A204.1 (cell line): ENCODE measurements at regions not wholly inside any gene's neighbourhood (a gene's known extent, or its start where the extent isn't known, plus 50 kb on each side); places are given as distances from the start of the nearest gene placed in this dataset.
A peak's percentile ranks its signal among the peaks of the same experiment; 100 is the strongest.
"Not testable (repeated sequence)": the region's sequence is repeated elsewhere in the genome, so short reads cannot be mapped to it uniquely, and the experiment has no call there.

Experiments
- FAIRE-seq: peaks from 2 replicates; lab custom pipeline; 2012; peaks lifted over from hg19 to GRCh38; lab: Jason Lieb, UNC

DNA sequence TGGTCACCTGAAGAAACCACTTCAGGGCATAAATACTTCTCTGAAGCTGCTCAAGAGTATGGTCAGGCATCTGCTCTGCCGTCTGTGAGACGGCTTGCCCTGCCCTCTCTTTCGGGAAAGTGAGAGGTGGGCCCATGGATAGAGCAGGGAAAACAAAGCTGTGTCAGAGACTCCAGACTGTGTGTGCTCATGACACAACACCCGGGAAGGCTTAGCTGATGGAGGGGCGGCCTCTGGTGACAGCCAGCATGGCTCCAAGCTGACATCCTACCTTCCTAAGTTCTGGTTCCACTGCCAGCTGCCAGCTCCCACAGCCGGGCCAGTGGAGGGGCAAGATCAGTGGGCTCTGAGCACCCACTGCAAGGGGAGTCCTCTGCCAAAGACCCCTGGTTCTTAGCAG lies 215.3 kb downstream of the ANKRD30B start:
- FAIRE-seq = no peak

DNA sequence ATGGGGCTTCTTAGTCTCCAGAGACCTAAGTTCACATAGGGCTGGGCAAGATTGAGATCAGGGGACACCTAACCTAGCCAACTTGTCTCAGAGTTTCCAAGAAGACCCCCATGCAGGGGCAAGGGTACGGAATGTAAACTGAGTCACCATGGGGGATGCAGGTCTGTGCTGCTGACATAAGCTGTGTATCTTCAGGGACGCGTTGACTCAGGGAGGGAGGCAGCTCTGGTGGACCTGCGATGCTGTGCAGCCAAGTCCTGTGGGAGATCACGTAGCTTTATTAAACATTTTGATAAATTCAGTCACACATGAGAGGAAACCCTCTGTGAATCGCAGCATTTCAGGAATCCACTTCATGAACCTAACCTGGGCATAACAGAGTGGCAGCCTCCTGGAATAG lies 216.0 kb downstream of the ANKRD30B start:
- no peak for FAIRE-seq

DNA sequence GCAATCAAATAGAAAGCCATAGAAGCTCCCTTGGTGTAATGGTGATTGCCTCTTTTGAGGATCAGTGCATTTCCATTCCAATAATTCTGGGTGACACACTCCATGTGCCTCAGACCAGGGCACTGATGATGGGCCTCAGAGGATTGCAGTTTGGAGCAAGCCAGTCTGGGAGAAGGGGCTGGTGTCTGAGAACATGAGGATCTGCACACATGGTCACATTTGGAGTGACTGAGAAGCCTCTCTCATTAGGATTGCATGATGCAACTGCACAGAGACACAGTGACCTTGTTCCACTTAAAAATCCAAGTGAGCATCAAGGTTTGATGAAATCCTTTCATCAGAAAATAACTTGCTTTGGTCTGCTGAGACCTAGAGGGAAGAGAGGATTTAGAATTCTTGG lies 216.4 kb downstream of the ANKRD30B start:
- FAIRE-seq = no peak

DNA sequence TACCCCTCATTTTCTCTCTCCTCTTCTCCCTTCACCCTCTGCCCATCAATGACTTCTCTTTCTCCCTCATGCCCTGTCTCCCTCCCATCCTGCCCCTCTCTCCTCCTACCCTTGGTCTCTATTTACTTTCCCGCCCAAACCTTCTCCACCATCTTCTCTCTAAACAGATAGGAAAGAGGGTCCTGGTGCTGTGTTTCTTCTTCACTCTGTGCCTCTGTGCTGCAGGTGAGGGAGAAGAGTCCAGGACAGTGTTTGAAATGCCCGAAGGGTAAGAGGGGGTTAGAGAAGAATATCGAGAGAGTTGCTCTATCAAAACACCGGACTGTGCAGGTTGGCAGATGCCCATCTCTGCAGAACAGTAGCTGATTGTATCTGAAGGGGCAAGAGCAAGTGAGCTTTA lies 217.0 kb downstream of the ANKRD30B start:
- FAIRE-seq = not testable (repeated sequence)

DNA sequence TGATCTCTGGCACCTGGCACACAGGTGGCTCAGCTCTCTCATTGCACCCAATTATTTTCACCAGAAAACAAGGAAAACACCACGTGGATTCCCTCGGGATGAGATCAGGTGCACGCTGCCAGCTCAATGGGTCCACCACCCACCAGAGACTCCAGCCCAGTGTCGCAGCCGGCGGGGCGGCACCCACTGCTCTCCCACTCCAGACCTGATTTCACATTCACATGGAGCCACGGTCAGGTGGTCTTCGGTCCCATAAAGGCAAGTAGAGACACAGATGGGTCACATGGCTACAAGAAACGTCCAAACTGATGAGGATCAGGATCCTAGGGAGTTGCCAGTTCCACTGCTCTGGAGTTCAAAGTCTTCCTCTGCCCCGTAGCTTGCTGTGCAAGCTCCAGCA lies 217.6 kb downstream of the ANKRD30B start:
- FAIRE-seq = no peak

DNA sequence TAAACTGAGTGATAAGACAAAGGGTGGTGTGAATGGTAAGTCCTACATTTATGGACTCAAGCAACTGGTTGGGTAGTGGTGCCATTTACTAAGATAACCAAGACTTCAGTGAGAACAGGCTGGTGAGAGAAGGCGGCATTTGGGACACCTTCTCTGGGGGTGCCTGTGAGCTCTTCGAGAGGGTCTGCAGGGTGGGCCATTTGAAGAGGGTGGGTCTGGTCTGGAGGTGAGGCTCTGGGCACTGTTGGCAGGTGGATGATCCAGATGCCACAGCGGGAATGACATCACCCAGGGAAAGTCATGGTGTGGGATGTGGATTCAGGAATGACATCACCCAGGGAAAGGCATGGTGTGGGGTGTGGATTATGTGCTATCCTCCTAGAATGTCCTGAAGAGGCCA lies 219.3 kb downstream of the ANKRD30B start:
- not testable (repeated sequence) for FAIRE-seq

DNA sequence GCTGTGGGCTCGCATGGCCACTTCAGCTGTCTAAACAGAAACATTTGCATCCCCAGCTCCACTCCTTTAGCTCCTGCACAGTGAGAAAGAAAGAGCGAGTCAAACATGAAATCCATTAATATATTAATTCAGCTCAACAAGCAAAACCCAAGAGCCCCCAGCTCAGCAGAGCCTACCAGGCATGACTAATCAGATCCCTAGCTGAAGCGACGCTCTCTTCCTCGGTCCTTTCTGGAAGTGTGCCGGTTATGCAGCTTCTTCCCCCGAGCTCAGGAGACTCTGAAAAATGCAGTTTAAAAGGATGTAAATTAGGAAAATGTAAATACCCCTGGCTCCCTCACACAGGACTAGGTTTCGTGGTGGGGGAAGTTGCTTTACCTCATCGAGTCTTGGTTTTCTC lies 221.5 kb downstream of the ANKRD30B start:
- FAIRE-seq = no peak

DNA sequence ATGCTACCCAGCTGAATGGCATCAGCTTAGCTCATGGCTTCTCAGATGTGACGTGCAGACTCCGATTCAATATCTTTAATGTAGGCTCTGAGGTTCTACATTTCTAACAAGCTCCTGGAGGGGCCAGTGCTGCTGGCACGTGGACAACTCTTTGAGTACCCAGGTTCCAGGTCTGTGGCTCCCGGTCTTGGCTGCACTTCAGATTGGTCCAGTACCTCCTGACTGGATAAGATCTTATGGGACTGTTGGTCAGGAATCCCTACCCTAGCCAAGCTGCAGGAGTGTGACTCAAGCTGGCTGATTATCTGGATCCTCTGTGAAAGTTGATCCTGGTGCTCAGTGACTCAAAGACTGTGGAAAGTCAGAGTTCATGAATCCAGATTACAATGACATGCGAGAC lies 222.1 kb downstream of the ANKRD30B start:
- no peak for FAIRE-seq

DNA sequence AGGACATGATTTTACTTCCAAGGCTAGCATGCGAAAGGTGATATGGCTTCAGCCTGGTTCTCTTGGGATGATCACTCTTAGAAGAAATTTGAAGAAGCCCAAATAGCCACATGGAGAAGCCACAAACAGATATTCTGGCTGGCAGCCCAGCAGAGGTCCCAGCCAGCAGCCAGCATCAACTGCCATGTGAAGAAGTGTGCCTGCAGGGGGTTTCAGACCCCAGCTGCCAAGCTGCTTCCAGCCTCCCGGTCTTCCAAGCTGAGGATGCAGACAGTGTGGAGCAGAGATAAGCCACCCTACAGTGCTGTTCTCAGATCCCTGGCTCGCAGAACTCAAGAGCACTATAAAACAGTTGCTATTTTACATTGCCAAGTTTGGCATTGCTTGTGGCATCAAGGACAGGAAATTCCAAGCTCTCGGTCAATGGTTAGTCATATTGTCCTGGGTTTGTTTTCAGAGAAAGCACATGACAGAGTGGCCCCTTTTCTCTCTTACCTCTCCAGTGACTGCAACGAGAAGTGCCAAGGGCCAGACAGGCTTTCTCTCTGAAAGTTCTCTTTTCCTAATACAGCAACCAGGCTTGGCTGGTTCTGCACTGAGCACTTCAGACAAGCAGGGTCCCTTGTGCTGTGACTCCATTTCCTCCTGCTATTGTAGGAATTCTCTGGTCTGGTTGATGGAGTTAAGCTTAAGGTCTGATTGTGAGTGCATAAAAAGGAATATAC lies 223.7 kb downstream of the ANKRD30B start:
- FAIRE-seq = no peak

DNA sequence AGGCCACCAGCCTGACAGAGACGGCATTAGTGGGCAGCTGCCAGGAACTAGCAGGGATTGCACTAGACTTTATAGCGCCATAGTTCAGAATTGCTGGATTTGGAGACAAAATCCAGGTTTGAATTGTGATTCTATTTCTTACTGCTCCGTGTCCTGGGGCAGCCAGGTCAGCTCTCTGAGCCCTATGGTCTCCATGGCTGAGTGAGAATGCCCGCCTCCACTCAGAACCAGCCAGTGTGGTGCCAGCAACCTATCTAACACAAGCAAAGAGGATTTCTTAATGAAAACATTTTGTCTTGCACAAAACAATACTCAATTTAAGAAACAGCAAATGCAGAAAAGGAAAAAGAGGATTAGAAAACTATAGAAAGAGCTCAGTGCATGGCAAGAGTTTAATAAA lies 225.4 kb downstream of the ANKRD30B start:
- FAIRE-seq = not testable (repeated sequence)

DNA sequence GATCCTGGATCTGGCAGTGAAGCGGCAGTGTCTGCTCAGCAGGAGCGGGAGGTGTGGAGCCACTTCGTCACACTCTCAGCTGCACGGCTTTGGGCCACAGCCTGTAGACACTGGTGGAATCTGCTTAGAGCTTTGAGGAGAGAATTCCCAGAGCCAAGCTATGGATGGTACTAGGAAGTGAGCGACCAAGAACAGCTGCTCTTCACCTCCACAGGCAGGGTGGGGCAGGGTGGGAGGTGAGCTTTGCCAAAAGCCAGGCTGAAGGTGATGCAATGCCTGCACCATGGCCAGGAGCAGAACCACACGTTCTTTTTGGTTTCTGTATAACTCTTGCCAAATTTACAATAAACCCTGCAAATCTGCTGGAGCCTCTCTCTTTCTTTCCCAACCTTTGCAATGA lies 226.1 kb downstream of the ANKRD30B start:
- no peak for FAIRE-seq

DNA sequence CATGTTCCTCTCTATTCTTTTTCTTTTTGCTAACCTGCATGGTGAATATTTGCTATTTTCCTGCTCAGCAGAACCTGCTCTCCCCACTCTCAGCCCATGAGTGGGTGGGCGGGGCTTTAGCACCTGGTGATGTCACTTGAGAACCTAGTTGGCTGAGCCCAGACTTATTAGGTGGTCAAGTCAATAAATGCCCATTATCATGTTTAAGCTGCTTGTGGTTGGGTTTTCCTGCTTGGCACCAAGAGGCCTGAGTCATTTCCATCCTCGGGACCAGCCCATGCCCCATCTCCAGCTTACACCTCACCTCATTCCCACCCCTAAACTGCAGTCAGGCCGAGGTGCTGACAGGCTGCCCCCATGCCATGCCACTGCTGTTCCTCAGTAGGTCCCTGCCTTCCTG lies 226.6 kb downstream of the ANKRD30B start:
- no peak for FAIRE-seq

DNA sequence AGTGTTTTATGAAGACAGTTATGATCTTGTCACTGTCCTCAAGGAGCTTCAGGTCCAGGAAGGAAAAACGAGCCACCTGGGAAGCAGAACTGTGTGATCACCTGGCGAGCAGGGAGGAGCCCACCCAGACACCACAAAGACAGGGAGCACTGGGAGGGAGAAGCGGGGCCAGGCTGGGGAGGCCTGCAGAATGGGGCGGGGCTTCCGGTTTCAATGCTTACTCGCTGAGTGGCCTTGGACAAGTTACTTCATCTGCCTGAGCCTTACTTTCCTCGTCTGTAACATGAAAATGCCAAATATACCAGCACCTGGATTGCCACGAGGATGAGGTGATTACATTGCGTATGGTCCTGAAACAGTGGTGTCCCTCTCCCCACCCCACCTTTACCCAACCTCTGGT lies 227.5 kb downstream of the ANKRD30B start:
- no peak for FAIRE-seq

DNA sequence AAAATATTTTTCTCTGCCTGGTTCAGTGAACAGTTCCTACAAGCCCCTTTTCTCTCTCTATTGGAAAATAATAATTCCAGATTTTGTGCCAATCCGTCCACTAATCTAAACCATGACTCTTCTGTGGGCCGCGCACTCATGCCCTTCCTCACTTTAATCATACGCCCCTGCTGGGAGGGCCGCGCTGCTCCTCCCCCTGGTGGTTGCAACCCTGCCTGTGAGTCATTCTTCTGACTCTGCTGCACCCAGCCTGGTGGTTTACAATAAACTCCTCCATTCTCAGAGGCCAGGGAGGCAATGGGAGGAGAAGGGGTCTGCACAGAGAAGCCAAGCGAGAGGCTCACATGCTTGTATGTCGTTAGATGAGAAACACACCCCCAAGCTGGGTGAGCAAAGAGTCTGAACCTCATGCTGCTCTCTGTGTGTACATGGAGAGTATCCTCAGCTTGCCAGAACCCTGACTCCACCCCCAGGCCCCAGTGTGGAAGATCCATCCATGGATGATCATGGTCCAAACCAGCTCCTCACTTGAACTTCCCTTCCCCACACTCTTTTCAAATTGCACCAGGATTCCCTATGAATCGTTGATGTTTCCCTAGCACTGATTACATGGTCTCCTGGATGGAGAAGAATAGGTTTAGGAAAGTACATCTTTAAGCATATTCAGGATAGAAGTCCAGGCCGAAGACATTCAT lies 228.9 kb downstream of the ANKRD30B start:
- no peak for FAIRE-seq

DNA sequence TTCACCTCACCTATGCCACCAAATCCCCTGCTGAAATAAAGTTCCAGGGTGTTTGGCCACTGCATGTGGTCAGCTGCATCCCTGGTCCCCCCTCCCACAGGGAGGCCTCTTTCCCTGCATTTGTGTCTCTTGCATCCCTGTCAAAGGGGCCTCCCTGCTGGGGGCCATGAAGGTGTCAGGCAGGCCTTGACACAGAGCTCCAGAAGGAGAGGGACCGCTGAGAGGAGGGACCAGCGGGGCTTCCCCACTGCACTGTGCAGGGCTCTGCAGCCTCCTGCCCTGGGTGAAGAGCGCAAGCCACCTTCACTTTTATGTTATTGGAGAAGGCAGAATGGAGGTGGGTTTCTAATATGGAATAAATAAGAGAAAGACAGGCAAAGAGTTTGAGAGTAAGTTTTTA lies 230.2 kb downstream of the ANKRD30B start:
- no peak for FAIRE-seq

DNA sequence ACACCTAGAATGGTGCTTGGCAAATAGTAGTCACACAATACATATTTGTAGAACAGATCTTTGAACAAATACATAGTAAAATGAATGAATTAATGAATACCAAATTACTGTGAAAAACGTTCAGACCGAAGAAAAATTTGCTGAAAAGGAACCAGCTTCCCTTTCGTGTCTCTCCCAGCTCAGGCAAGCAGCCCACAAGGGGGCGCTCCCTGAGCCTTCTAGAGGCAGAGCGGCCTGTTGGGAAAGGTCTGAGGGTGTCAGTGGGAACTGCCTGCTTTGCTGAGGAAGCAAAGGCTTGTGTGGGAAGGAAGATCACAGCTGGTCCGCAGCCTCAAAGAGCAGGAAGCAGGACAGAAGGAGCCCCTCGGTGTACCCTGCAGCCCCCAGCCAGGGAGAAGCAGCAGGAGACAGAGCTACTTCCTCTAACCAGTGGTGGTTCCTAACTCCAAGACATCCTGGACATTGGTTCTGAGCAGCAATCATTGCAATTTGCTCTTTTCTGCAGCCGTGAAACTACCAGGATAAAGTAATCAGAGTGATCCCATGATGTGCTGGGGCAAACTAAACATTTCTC lies 231.1 kb downstream of the ANKRD30B start:
- FAIRE-seq = peak; percentile 35

DNA sequence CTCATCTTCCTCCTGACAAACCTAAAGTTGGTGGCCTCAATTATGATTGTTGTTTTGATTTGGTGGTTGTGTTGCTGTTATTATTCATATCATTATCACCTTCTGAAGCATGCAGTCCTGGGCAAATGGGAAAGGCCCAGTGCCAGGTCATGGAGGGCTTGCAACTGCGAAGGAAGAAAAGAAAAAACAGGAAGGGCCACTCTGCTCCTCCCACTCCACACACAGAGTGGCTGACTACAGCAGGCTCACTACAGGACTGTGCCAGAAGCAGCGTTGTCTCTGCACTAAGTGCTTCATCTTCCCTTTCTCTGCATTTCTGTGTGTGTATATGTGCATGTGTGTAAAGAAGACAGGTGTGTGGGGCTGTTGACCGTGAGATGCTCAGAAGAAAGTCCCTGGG lies 231.9 kb downstream of the ANKRD30B start:
- no peak for FAIRE-seq

DNA sequence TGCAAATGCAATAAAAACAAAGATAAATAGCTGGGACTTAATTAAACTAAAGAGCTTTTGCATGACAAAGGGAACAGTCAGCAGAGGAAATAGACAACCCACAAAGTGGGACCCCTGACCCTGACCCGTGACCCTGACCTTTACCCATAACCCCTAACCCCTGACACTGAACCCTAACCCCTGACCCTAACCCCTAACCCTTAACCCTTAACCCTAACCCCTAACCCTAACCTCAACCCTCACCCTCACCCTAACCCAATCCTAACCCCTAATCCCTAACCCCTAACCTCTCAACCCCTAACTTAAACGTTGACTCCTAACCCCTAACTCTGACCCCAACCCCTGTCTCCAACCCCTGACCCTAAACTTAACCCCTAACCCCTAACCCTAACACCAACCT lies 236.6 kb downstream of the ANKRD30B start:
- FAIRE-seq = not testable (repeated sequence)

DNA sequence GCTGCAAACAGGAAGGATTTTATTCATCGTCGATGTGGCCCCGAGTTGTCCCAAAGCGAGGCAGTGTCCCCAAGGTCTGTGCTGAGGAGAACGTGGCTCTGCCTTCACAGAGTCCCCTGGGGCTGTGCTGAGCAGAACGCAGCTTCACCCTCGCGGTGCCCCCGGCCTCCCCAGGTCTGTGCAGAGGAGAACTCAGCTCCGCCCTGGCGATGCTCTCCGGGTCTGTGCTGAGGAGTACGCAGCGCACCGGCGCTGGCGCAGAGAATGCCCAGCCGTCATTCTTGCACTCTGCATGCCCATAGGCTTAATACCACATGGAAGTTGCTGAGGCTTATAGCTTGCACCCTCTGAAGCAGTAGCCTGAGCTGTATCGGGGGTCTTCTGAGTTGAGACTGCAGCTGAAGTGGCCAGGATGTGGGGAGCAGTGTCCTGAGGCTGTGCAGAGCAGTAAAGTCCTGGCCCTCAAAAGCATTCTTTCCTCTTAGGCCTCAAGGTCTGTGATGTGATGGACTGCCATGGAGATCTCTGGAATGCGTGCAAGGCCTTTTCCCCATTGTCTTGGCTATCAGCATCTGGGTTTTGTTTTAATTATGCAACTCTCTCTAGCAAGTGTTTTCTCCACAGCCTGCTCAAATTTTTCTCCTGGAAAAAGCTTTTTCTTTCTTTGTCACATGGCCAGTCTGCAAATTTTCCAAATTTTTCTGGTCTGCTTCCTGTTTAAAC lies 237.5 kb downstream of the ANKRD30B start:
- FAIRE-seq = not testable (repeated sequence)

DNA sequence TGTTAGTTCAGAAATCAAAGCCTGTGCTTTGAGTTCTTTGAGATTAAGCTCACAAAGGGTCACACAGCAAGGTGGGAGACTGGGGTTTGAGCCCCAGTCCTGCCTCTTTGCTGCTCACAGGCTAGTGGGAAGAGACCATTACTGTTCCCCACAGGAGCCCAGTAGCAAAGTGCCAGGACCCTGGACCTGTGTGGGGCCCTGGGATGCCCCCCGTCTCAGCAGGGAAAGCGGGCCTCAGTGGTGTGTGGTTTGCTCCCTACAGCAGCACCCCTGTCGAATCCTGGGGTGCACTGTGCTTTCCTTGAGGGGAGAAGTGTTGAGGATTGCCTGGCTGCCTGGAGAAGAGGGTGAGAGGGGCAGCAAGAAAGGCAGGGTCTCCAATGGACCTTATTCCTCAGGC lies 239.4 kb downstream of the ANKRD30B start:
- not testable (repeated sequence) for FAIRE-seq

DNA sequence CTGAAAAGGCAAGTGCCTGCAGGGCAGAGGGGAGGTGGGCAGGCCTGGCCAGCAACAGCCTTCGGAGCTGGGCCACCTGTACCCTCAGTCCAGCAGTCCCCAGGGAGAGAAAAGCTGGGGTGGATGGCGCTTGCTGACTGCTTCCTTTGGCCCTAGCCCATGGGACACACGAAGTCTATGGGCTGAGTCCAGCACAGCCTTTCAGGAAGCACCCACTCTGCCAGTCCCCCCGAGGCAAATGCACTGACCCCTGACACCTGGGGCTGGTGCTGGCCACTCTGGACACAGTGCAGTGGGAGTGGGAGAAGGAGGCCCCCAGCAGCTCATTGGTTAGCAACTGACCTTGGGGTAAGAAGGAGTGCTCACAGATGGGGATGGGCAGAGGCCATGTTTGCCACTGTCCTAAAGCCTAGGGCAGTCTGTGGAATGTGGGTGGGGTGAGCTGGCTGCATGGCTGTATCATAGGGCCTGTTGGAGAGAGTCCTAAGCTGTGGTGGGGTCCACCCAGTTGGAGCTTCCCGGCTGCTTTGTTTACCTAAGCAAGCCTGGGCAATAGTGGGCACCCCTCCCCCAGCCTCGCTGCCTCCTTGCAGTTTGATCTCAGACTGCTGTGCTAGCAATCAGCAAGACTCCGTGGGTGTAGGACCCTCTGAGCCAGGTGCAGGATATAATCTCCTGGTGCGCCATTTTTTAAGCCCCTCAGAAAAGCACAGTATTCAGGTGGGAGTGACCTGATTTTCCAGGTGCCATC lies 240.2 kb downstream of the ANKRD30B start:
- not testable (repeated sequence) for FAIRE-seq

DNA sequence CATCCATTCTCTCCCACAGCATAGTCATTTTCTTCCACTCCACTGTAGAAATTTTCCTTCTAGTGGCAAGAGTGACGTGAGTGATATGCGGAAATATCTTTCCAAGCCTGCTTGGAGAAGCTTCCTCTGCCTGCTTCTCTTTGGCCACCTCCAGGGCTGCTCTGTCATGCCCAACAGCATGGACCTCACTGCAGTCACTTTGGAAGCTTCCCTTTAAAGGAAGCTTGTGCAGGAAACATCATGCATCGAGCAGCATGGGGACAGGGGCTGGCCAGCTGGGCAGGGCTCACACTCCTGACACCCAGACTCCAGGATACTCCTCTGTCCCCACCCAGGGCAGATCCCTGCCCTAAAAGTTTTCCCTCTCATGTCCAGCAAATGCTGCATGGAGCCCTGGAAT lies 241.6 kb downstream of the ANKRD30B start:
- not testable (repeated sequence) for FAIRE-seq
